ENCODE measurements at regions not wholly inside any gene's neighbourhood (a gene's known extent, or its start where the extent isn't known, plus 50 kb on each side); places are given as distances from the start of the nearest gene placed in this dataset.

DNA sequence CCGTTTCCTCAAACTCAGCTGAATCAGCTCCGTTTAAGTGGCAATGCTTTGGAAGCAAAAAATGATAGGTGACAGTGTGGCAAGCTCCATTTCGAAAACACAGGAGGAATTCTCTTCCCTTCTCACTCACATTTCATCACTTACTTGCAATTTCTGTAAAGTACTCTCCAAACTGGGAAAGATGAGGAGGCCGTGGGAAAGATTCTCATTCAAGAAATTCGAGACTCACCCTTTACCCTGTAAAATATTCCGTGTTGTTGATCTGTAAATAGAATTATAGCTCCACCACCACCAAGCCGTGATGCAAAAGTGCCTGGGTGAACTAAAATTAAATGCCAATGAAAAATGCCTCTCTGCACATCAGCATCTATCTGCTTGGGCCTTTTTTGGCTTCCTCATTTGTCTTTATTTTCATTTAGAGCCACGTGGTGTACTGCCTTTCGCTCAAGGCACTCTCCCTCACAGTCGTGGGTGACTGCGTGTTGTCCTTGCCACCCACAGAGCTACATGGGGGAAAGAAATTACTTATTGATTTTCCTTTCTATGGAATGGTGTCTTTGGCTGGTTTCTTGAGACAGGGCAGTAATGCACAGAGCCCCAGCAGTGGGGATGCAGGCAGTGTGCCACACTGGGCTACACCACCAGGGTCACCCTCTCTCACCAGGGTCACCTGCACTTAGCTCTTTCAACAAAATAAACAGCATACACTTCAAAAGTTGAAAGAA, 289.3 kb upstream of the TAS2R1 start:
- TF ChIP-seq, protein P1, sequence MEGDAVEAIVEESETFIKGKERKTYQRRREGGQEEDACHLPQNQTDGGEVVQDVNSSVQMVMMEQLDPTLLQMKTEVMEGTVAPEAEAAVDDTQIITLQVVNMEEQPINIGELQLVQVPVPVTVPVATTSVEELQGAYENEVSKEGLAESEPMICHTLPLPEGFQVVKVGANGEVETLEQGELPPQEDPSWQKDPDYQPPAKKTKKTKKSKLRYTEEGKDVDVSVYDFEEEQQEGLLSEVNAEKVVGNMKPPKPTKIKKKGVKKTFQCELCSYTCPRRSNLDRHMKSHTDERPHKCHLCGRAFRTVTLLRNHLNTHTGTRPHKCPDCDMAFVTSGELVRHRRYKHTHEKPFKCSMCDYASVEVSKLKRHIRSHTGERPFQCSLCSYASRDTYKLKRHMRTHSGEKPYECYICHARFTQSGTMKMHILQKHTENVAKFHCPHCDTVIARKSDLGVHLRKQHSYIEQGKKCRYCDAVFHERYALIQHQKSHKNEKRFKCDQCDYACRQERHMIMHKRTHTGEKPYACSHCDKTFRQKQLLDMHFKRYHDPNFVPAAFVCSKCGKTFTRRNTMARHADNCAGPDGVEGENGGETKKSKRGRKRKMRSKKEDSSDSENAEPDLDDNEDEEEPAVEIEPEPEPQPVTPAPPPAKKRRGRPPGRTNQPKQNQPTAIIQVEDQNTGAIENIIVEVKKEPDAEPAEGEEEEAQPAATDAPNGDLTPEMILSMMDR (tag by site-specific recombination; IDR thresholded peaks at IDR 0.05): no peak
- TF ChIP-seq ZNF311 (tag by site-specific recombination; IDR thresholded peaks at IDR 0.05; ENCODE audit: borderline replicate concordance) (no peak), SP3 (tag by site-specific recombination; IDR thresholded peaks at IDR 0.05) (no peak), ZIC2 (tag by site-specific recombination; IDR thresholded peaks at IDR 0.05) (no peak)
- TF ChIP-seq, protein P2, sequence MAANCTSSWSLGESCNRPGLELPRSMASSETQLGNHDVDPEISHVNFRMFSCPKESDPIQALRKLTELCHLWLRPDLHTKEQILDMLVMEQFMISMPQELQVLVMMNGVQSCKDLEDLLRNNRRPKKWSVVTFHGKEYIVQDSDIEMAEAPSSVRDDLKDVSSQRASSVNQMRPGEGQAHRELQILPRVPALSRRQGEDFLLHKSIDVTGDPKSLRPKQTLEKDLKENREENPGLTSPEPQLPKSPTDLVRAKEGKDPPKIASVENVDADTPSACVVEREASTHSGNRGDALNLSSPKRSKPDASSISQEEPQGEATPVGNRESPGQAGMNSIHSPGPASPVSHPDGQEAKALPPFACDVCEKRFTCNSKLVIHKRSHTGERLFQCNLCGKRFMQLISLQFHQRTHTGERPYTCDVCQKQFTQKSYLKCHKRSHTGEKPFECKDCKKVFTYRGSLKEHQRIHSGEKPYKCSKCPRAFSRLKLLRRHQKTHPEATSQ (tag by site-specific recombination; IDR thresholded peaks at IDR 0.05): no peak
- TF ChIP-seq, protein P3, sequence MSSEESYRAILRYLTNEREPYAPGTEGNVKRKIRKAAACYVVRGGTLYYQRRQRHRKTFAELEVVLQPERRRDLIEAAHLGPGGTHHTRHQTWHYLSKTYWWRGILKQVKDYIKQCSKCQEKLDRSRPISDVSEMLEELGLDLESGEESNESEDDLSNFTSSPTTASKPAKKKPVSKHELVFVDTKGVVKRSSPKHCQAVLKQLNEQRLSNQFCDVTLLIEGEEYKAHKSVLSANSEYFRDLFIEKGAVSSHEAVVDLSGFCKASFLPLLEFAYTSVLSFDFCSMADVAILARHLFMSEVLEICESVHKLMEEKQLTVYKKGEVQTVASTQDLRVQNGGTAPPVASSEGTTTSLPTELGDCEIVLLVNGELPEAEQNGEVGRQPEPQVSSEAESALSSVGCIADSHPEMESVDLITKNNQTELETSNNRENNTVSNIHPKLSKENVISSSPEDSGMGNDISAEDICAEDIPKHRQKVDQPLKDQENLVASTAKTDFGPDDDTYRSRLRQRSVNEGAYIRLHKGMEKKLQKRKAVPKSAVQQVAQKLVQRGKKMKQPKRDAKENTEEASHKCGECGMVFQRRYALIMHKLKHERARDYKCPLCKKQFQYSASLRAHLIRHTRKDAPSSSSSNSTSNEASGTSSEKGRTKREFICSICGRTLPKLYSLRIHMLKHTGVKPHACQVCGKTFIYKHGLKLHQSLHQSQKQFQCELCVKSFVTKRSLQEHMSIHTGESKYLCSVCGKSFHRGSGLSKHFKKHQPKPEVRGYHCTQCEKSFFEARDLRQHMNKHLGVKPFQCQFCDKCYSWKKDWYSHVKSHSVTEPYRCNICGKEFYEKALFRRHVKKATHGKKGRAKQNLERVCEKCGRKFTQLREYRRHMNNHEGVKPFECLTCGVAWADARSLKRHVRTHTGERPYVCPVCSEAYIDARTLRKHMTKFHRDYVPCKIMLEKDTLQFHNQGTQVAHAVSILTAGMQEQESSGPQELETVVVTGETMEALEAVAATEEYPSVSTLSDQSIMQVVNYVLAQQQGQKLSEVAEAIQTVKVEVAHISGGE (tag by site-specific recombination; conservative IDR thresholded peaks at IDR 0.05; ENCODE audit: low read depth): no peak

All from HEK293 (cell line).